ENCODE measurements at regions not wholly inside any gene's neighbourhood (a gene's known extent, or its start where the extent isn't known, plus 50 kb on each side); places are given as distances from the start of the nearest gene placed in this dataset.
A peak's percentile ranks its signal among the peaks of the same experiment; 100 is the strongest.

- WGBS, 2 experiments (ENCODE audit: insufficient coverage in 2 of 2) = 96% methylated on average over 3 of the region's 3 CpGs; no CpG with 5 or more reads in 1 of the 2 experiments
- H3K4me3 ChIP-seq (ENCODE audit: extremely low read depth, insufficient read depth, low read length, poor library complexity, severe bottlenecking) = no peak overlapping the region
- peaks cover 10% of the 10 kb centered on the region for H3K4me1 ChIP-seq (ENCODE audit: control insufficient read depth, insufficient read depth, low read length, poor library complexity, severe bottlenecking)
- H3K36me3 ChIP-seq (ENCODE audit: control insufficient read depth, insufficient read depth, low read length) = no peaks in the 10 kb centered on the region
- no peaks in the 10 kb centered on the region for H3K9me3 ChIP-seq (ENCODE audit: control insufficient read depth, low read length)
- H3K27ac ChIP-seq (ENCODE audit: low read depth, low read length, severe bottlenecking) = no peak overlapping the region
Measured at GRCh38 chr1:81715391-81715790, 85.3 kb upstream of the ADGRL2 start.

DNA sequence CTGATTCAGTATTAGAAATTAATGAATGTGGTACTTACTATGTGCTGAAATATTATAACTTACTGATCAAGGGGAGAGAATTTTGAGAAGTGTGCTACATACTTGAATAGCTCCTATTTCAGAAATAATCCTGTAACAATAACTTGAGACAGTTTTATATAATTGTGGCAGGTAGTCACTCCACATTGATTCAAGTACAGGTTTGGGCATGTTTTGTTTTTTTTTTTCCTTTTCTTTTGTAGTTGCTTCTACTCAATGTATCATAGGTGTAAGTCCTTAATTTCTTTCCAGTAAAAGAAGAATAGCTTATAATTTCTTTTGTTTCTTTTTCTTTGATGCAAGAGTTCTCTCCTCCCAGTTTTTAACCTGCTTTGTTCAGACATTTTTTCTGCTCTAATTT lies 86.1 kb upstream of the ADGRL2 start:
- Histone ChIP-seq H3K9me3 (ENCODE audit: control insufficient read depth, low read length) (no peaks in the 10 kb centered on the region), H3K36me3 (ENCODE audit: control insufficient read depth, insufficient read depth, low read length) (no peaks in the 10 kb centered on the region), H3K27ac (ENCODE audit: low read depth, low read length, severe bottlenecking) (no peak overlapping the region), H3K4me1 (ENCODE audit: control insufficient read depth, insufficient read depth, low read length, poor library complexity, severe bottlenecking) (peaks cover 5% of the 10 kb centered on the region), H3K4me3 (ENCODE audit: extremely low read depth, insufficient read depth, low read length, poor library complexity, severe bottlenecking) (no peak overlapping the region)

GRCh38 chr1:81712425-81712824 lies 88.3 kb upstream of the ADGRL2 start:
- Histone ChIP-seq H3K4me1 (ENCODE audit: control insufficient read depth, insufficient read depth, low read length, poor library complexity, severe bottlenecking) (no peaks in the 10 kb centered on the region), H3K27ac (ENCODE audit: low read depth, low read length, severe bottlenecking) (no peak overlapping the region), H3K4me3 (ENCODE audit: extremely low read depth, insufficient read depth, low read length, poor library complexity, severe bottlenecking) (no peak overlapping the region), H3K9me3 (ENCODE audit: control insufficient read depth, low read length) (no peaks in the 10 kb centered on the region), H3K36me3 (ENCODE audit: control insufficient read depth, insufficient read depth, low read length) (no peaks in the 10 kb centered on the region)
- WGBS, 2 experiments (ENCODE audit: insufficient coverage in 2 of 2) = 92% methylated on average over 2 of the region's 3 CpGs; no CpG with 5 or more reads in 1 of the 2 experiments

DNA sequence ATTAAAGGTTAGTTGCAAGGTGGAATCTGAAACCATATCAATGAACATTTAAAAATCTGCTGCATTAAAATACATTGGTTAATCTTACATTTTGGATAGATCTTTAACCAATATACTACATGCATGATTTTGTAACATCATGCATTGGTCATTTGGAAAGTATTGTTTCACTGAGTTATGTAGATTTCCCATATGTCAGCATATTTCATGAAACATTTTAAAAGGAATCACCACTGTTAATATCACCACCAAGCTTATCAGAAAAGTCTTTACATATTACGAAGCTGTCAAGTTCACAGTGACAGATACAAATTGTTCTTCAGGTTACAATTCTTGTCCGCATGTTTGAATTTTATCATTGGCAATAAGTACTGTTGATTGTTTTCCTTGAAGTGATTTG lies 89.9 kb upstream of the ADGRL2 start:
- no peaks in the 10 kb centered on the region for H3K36me3 ChIP-seq (ENCODE audit: control insufficient read depth, insufficient read depth, low read length)
- H3K9me3 ChIP-seq (ENCODE audit: control insufficient read depth, low read length) = no peaks in the 10 kb centered on the region
- H3K4me3 ChIP-seq (ENCODE audit: extremely low read depth, insufficient read depth, low read length, poor library complexity, severe bottlenecking) = no peak overlapping the region
- H3K27ac ChIP-seq (ENCODE audit: low read depth, low read length, severe bottlenecking) = no peak overlapping the region
- H3K4me1 ChIP-seq (ENCODE audit: control insufficient read depth, insufficient read depth, low read length, poor library complexity, severe bottlenecking) = peaks cover 4% of the 10 kb centered on the region
- 89% methylated on average over 1 of the region's 2 CpGs; no CpG with 5 or more reads in 1 of the 2 experiments for WGBS, 2 experiments (ENCODE audit: insufficient coverage in 2 of 2)

- H3K4me3 ChIP-seq (ENCODE audit: extremely low read depth, insufficient read depth, low read length, poor library complexity, severe bottlenecking) = no peak overlapping the region
- no peak overlapping the region for H3K27ac ChIP-seq (ENCODE audit: low read depth, low read length, severe bottlenecking)
- H3K4me1 ChIP-seq (ENCODE audit: control insufficient read depth, insufficient read depth, low read length, poor library complexity, severe bottlenecking) = peaks cover 11% of the 10 kb centered on the region
- no peaks in the 10 kb centered on the region for H3K36me3 ChIP-seq (ENCODE audit: control insufficient read depth, insufficient read depth, low read length)
- no peaks in the 10 kb centered on the region for H3K9me3 ChIP-seq (ENCODE audit: control insufficient read depth, low read length)
- no CpG with 5 or more reads among the region's 1 CpG for WGBS, 2 experiments (ENCODE audit: insufficient coverage in 2 of 2)
Measured at GRCh38 chr1:81708250-81708649, 92.5 kb upstream of the ADGRL2 start.

- WGBS, 2 experiments (ENCODE audit: insufficient coverage in 2 of 2) = 92% methylated on average over 2 of the region's 3 CpGs; no CpG with 5 or more reads in 1 of the 2 experiments
- Histone ChIP-seq H3K27ac (ENCODE audit: low read depth, low read length, severe bottlenecking) (peak overlapping the region; percentile 20), H3K36me3 (ENCODE audit: control insufficient read depth, insufficient read depth, low read length) (no peaks in the 10 kb centered on the region)
Measured at GRCh38 chr1:81706650-81707435, 93.9 kb upstream of the ADGRL2 start.

DNA sequence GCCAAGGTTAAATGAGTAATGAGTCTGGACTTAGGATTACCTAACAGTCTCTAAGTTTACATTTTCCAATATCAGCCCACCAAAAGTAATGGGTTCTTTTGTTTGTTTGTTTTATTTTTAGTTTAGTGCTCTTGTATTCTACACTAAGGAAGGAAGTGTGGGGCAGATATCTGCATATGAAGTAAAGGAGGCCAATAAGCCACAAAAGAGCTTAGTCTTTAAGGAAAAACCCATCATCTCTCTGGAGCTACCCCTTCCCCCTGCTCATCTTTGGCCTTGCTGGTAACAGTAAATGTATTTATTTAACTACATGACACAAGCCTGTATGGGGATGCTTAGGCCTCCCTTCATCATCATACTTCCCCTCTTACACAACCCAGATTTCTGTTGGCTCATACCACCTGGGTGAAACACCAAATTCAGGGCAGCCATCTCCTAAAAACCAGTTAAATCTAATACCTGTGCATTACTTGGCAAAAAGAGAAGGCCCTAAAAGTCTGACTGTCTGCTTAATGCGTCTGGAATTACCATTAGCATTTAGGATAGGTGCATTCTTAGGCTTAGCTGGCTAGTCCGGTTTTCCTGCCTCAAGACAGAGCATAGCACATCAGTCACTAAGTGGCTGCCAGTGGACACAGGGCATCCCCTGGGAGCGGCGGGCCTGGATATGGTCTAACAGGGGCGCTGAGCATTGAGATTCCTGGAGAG lies 96.8 kb upstream of the ADGRL2 start:
- Histone ChIP-seq H3K4me3 (ENCODE audit: extremely low read depth, insufficient read depth, low read length, poor library complexity, severe bottlenecking) (no peak overlapping the region), H3K27ac (ENCODE audit: low read depth, low read length, severe bottlenecking) (peak overlapping the region; percentile 41), H3K4me1 (ENCODE audit: control insufficient read depth, insufficient read depth, low read length, poor library complexity, severe bottlenecking) (peaks cover 28% of the 10 kb centered on the region), H3K9me3 (ENCODE audit: control insufficient read depth, low read length) (no peaks in the 10 kb centered on the region), H3K36me3 (ENCODE audit: control insufficient read depth, insufficient read depth, low read length) (no peaks in the 10 kb centered on the region)
- 94 to 96% methylated on average over 2 to 3 of the region's 5 CpGs for WGBS, 2 experiments (ENCODE audit: insufficient coverage in 2 of 2)

More at GRCh38 chr1:81706650-81707435, 93.9 kb upstream of the ADGRL2 start:
- H3K4me1 ChIP-seq (ENCODE audit: control insufficient read depth, insufficient read depth, low read length, poor library complexity, severe bottlenecking) = peaks cover 19% of the 10 kb centered on the region
- no peak overlapping the region for H3K4me3 ChIP-seq (ENCODE audit: extremely low read depth, insufficient read depth, low read length, poor library complexity, severe bottlenecking)
- H3K9me3 ChIP-seq (ENCODE audit: control insufficient read depth, low read length) = no peaks in the 10 kb centered on the region

DNA sequence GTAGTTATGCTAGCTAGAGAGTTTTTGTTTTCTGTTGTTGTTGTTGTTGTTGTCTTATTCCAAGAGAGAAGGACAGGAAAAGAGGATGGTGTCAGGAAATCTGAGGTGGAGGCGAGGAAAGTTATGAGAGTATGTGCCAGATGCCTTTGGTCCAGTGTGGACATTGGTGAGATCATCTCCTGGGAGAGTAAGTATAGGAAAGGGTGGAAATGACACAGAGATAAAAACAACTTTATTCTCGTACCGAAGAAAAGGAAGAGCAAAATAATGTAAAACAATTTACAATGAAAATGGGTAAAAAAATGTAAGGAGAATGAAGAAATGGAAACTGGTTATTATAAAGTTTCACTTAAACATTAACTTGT lies 97.4 kb upstream of the ADGRL2 start:
- H3K27ac ChIP-seq (ENCODE audit: low read depth, low read length, severe bottlenecking) = no peak overlapping the region
- WGBS, 2 experiments (ENCODE audit: insufficient coverage in 2 of 2) = 80 to 92% methylated on average over 1 to 3 of the region's 3 CpGs
- no peak overlapping the region for H3K4me3 ChIP-seq (ENCODE audit: extremely low read depth, insufficient read depth, low read length, poor library complexity, severe bottlenecking)
- H3K36me3 ChIP-seq (ENCODE audit: control insufficient read depth, insufficient read depth, low read length) = no peaks in the 10 kb centered on the region
- peaks cover 28% of the 10 kb centered on the region for H3K4me1 ChIP-seq (ENCODE audit: control insufficient read depth, insufficient read depth, low read length, poor library complexity, severe bottlenecking)
- no peaks in the 10 kb centered on the region for H3K9me3 ChIP-seq (ENCODE audit: control insufficient read depth, low read length)

DNA sequence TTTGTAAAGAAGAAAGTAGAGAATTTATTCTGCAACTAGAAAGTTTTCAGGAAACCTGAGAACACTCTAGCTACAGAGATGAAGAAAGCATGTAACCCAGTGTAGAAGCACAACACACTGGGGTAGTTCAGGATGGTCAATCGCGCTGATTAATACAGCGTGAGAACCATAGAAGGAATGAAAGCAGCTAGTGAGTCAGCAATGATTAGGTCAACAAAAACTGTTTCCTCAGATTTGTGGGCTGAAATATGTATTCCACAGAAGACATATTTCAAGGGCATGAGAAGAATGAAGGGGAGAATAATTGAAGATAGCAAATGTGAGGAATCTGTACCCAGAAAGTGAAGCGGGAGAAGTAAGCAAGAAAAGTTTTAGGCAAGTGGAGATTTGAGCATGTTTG lies 97.8 kb upstream of the ADGRL2 start:
- Histone ChIP-seq H3K9me3 (ENCODE audit: control insufficient read depth, low read length) (no peaks in the 10 kb centered on the region), H3K4me3 (ENCODE audit: extremely low read depth, insufficient read depth, low read length, poor library complexity, severe bottlenecking) (no peak overlapping the region), H3K4me1 (ENCODE audit: control insufficient read depth, insufficient read depth, low read length, poor library complexity, severe bottlenecking) (peaks cover 28% of the 10 kb centered on the region), H3K36me3 (ENCODE audit: control insufficient read depth, insufficient read depth, low read length) (no peaks in the 10 kb centered on the region), H3K27ac (ENCODE audit: low read depth, low read length, severe bottlenecking) (no peak overlapping the region)
- 98 to 99% methylated on average over 4 of the region's 4 CpGs for WGBS, 2 experiments (ENCODE audit: insufficient coverage in 2 of 2)

- 100% methylated on average over 1 of the region's 2 CpGs; no CpG with 5 or more reads in 1 of the 2 experiments for WGBS, 2 experiments (ENCODE audit: insufficient coverage in 2 of 2)
- Histone ChIP-seq H3K9me3 (ENCODE audit: control insufficient read depth, low read length) (no peaks in the 10 kb centered on the region), H3K4me1 (ENCODE audit: control insufficient read depth, insufficient read depth, low read length, poor library complexity, severe bottlenecking) (peaks cover 28% of the 10 kb centered on the region), H3K36me3 (ENCODE audit: control insufficient read depth, insufficient read depth, low read length) (no peaks in the 10 kb centered on the region), H3K27ac (ENCODE audit: low read depth, low read length, severe bottlenecking) (no peak overlapping the region), H3K4me3 (ENCODE audit: extremely low read depth, insufficient read depth, low read length, poor library complexity, severe bottlenecking) (no peak overlapping the region)
Measured at GRCh38 chr1:81702079-81702715, 98.5 kb upstream of the ADGRL2 start.
